OCI-LY7 (cell line): ENCODE measurements at regions not wholly inside any gene's neighbourhood (a gene's known extent, or its start where the extent isn't known, plus 50 kb on each side); places are given as distances from the start of the nearest gene placed in this dataset.

ENCODE experiments used
- CTCF ChIP-seq: fragments of 200-600 bp; sonication (generic); conservative IDR thresholded peaks from 2 replicates; pipeline ENCODE4 v1.5.1; 2014; ENCODE audit warnings: mild to moderate bottlenecking, antibody characterized with exemption, low read length, moderate library complexity, mixed read lengths
- EZH2phosphoT487 ChIP-seq: fragments of 200-600 bp; sonication (generic); IDR thresholded peaks from 2 replicates; pipeline ENCODE4 v1.6.1; 2018; ENCODE audit warnings: low read depth, borderline replicate concordance, mild to moderate bottlenecking, mixed run types, antibody characterized with exemption, low read length, moderate library complexity, mixed read lengths

- TF ChIP-seq CTCF = no peak
- no peak for TF ChIP-seq EZH2phosphoT487
Measured at GRCh38 chr22:47397673-47398072, 635.2 kb downstream of the TBC1D22A start.
